Endothelial cell of umbilical vein (primary cell): ENCODE measurements at regions not wholly inside any gene's neighbourhood (a gene's known extent, or its start where the extent isn't known, plus 50 kb on each side); places are given as distances from the start of the nearest gene placed in this dataset.

ENCODE experiments used
- BruUV-seq: library from RNA; stranded (reverse); fragments of 400-500 nt; replicated peaks from 2 replicates; lab custom pipeline; 2021; lab: Mats Ljungman, UMichigan
- CTCF ChIA-PET: fragments of 300-600, 350-600 bp; sonication (Branson Sonifier 250); formaldehyde crosslinking; loops from one replicate; lab custom pipeline; 2021; ENCODE audit warnings: antibody characterized with exemption, inconsistent platforms; lab: Charles Lee
- POLR2A ChIA-PET: fragments of 300-600, 350-600 bp; sonication (Branson Sonifier 250); formaldehyde crosslinking; loops from one replicate; lab custom pipeline; 2021; ENCODE audit warnings: antibody characterized with exemption, inconsistent platforms; lab: Charles Lee
- DNase-seq: peaks from one replicate; pipeline ENCODE4 v3.0.0-alpha.2; 2011; ENCODE audit warnings: low read depth, low spot score
- FAIRE-seq: peaks from 2 replicates; lab custom pipeline; 2011; peaks lifted over from hg19 to GRCh38; lab: Jason Lieb, UNC
- H2AFZ ChIP-seq: 2 replicates; pipeline ENCODE4 v1.6.0; 2012; ENCODE audit warnings: low read depth, low read length, control low read depth, inconsistent platforms
- H3K27ac ChIP-seq: 2 replicates; pipeline ENCODE4 v1.5.1; 2011; ENCODE audit warnings: low read depth, mild to moderate bottlenecking, control low read depth, low read length, moderate library complexity; ENCODE audit not compliant: insufficient read depth
- H3K27me3 ChIP-seq, 2 experiments: 2 replicates each; pipeline versions ENCODE4 v1.6.0 to v1.6.1; 2011; ENCODE audit warnings: low read length in 2 of 2, mixed read lengths in 1 of 2; ENCODE audit not compliant: control insufficient read depth in 2 of 2, insufficient read depth in 2 of 2
- H3K36me3 ChIP-seq, 2 experiments: 2 replicates in 1 of 2; 3 replicates in 1 of 2; pipeline ENCODE4 v1.5.1; 2011; ENCODE audit warnings: low read length in 2 of 2, mild to moderate bottlenecking in 1 of 2, moderate library complexity in 1 of 2; ENCODE audit not compliant: control insufficient read depth in 2 of 2, insufficient read depth in 2 of 2; ENCODE audit errors: extremely low read depth in 1 of 2
- H3K4me1 ChIP-seq: 3 replicates; pipeline ENCODE4 v1.5.1; 2011; ENCODE audit warnings: mild to moderate bottlenecking, low read length; ENCODE audit not compliant: control insufficient read depth, insufficient read depth; ENCODE audit errors: extremely low read depth
- H3K4me2 ChIP-seq: 2 replicates; pipeline ENCODE4 v1.6.1; 2011; ENCODE audit warnings: low read length, control low read depth, mixed read lengths; ENCODE audit not compliant: insufficient read depth
- H3K4me3 ChIP-seq, 3 experiments: fragments of 200-600 bp in 1 of 3; sonication (generic), shearing (Covaris generic) in 1 of 3; replicated peaks in 1 of 3; 2 replicates each; pipeline ENCODE4 v1.5.1; 2011 to 2016; ENCODE audit warnings: control low read depth in 3 of 3, low read length in 3 of 3, mild to moderate bottlenecking in 2 of 3, inconsistent platforms in 1 of 3, low read depth in 1 of 3, moderate library complexity in 1 of 3; ENCODE audit not compliant: insufficient read depth in 1 of 3
- H3K79me2 ChIP-seq: 2 replicates; pipeline ENCODE4 v1.6.0; 2012; ENCODE audit warnings: low read length, inconsistent platforms; ENCODE audit not compliant: control insufficient read depth, insufficient read depth
- H3K9ac ChIP-seq: replicated peaks from 2 replicates; pipeline ENCODE3; 2011; ENCODE audit warnings: low read length, control low read depth; ENCODE audit not compliant: insufficient read depth; ENCODE audit errors: extremely low read depth
- H3K9me1 ChIP-seq: replicated peaks from 3 replicates; pipeline ENCODE4 v1.6.0; 2011; ENCODE audit warnings: mild to moderate bottlenecking, low read length; ENCODE audit not compliant: control insufficient read depth, insufficient read depth; ENCODE audit errors: extremely low read depth
- H3K9me3 ChIP-seq: replicated peaks from 2 replicates; pipeline ENCODE4 v1.5.1; 2012; ENCODE audit warnings: low read length, inconsistent platforms; ENCODE audit not compliant: control insufficient read depth, insufficient read depth
- H4K20me1 ChIP-seq: replicated peaks from 2 replicates; pipeline ENCODE3; 2011; ENCODE audit warnings: mild to moderate bottlenecking, low read length; ENCODE audit not compliant: control insufficient read depth, insufficient read depth; ENCODE audit errors: extremely low read depth
- CTCF ChIP-seq, 2 donors: IDR thresholded peaks; 1 replicate in 1 of 2; 2 replicates in 1 of 2; pipeline ENCODE4 v1.5.1; 2011; ENCODE audit warnings: low read length in 2 of 2, mild to moderate bottlenecking in 2 of 2, moderate library complexity in 2 of 2, control low read depth in 1 of 2, inconsistent platforms in 1 of 2, low read depth in 1 of 2; ENCODE audit not compliant: insufficient read depth in 1 of 2; ENCODE audit errors: extremely low read depth in 1 of 2
- EZH2 ChIP-seq: IDR thresholded peaks from 2 replicates; pipeline ENCODE4 v1.6.1; 2012; ENCODE audit warnings: borderline replicate concordance, low read depth, mild to moderate bottlenecking, moderate library complexity, low read length, inconsistent platforms; ENCODE audit not compliant: severe bottlenecking
- FOS ChIP-seq: IDR thresholded peaks from 2 replicates; pipeline ENCODE4 v1.6.1; 2011; ENCODE audit warnings: mild to moderate bottlenecking, low read length, moderate library complexity, borderline replicate concordance; ENCODE audit not compliant: insufficient read depth
- GATA2 ChIP-seq: IDR thresholded peaks from 2 replicates; pipeline ENCODE4 v1.7.0; 2011; ENCODE audit warnings: low read depth, mild to moderate bottlenecking, moderate library complexity, mixed read lengths, low read length; ENCODE audit not compliant: insufficient read length, insufficient read depth
- JUN ChIP-seq: IDR thresholded peaks from 2 replicates; pipeline ENCODE4 v1.6.1; 2011; ENCODE audit warnings: borderline replicate concordance, low read depth; ENCODE audit not compliant: insufficient read length, insufficient read depth
- MAX ChIP-seq: IDR thresholded peaks from 2 replicates; pipeline ENCODE4 v1.6.1; 2011; ENCODE audit not compliant: insufficient read depth, insufficient read length
- MYC ChIP-seq: IDR thresholded peaks from one replicate; pipeline ENCODE4 v1.6.1; 2011; ENCODE audit warnings: mild to moderate bottlenecking, low read depth, low read length
- POLR2A ChIP-seq: IDR thresholded peaks from 2 replicates; pipeline ENCODE4 v1.6.1; 2012; ENCODE audit warnings: low read depth, mild to moderate bottlenecking, control low read depth, low read length
- POLR2AphosphoS5 ChIP-seq: IDR thresholded peaks from 2 replicates; pipeline ENCODE4 v1.6.1; 2012; ENCODE audit warnings: low read depth, mild to moderate bottlenecking, control low read depth, low read length, moderate library complexity; ENCODE audit not compliant: insufficient read depth
- dilution Hi-C: fragments of 300-500 bp; cut with MboI; formaldehyde crosslinking; loops from one replicate; pipeline ENCODE4 v1.15.0; 2019; ENCODE audit warnings: low sequenced_read_pairs; ENCODE audit not compliant: extremely low pct_ligation_motif_present
- intact Hi-C: fragments of 100-400 bp; cut with micrococcal nuclease; formaldehyde crosslinking; loops from one replicate; pipeline ENCODE4 v1.10.0; 2022

- no peak for DNase-seq
- Histone ChIP-seq H3K9me1 (no peaks in the 10 kb centered on the region), H3K9ac (no peak overlapping the region), H3K4me3 (no peak overlapping the region), H3K27ac (no peak overlapping the region), H3K4me1 (no peaks in the 10 kb centered on the region), H3K4me2 (no peak overlapping the region), H3K9me3 (peaks cover 7% of the 10 kb centered on the region), H3K79me2 (no peaks in the 10 kb centered on the region), H3K36me3 (no peaks in the 10 kb centered on the region), H3K27me3 (no peaks in the 10 kb centered on the region), H2AFZ (no peak overlapping the region), H4K20me1 (no peaks in the 10 kb centered on the region)
- ChIA-PET CTCF (no interaction called here), POLR2A (no interaction called here)
- intact Hi-C loops = no loop called here
- dilution Hi-C loops = no loop called here
- BruUV-seq = no TSS peak
- TF ChIP-seq CTCF (IDR thresholded peaks at IDR 0.05; ENCODE audit: extremely low read depth in 1 of 2, insufficient read depth in 1 of 2, low read depth in 1 of 2, low read length in 2 of 2) (no peak), POLR2A (no peak), MAX (no peak), POLR2AphosphoS5 (no peak), GATA2 (no peak), FOS (no peak), JUN (no peak), MYC (no peak), EZH2 (no peak)
- FAIRE-seq = no peak
Observed at GRCh38 chr2:78020491-78020890, 498.3 kb upstream of the LRRTM4 start.
